ENCODE measurements at regions not wholly inside any gene's neighbourhood (a gene's known extent, or its start where the extent isn't known, plus 50 kb on each side); places are given as distances from the start of the nearest gene placed in this dataset. TPM values are rescaled to one million over a fixed set of nuclear protein-coding genes. Genes with fewer than 3 reads are reported as not detected.

DNA sequence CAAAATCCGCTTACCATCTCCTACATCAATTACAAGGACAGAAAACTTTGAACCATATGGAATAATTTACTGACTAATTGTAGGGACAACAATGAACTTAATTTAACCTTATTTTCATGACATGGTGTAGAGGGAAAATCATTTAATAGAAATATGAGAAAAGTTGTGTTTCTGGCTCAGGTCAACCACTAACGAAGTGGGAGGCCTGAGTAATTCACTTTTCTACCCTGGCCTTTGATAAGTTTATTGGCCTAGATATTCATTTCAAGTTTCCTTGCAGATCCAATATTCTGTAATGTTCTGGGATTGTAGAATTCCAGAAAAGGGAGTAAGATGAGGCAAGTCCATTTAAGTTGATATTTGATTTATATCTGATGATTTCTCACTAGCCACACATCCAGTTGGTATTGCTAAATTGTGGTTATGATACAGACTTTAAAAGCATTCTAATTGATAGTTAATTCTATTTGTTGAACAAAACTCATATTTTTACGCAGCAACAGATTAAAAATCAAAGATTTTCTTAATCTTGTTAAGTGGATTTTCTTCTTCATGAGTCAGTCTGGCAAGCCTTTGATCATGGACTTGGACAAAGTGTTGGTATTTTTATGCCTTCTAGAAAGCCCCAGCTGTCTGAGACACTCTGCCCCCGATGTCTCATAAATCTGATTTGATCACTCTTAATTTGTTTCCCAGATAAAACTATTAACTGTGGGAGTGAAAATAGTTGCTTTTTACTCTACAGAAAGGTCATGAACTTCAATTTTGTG, 336.5 kb downstream of the TMEM135 start (continued):
- TF ChIP-seq POLR2AphosphoS5 (IDR thresholded peaks at IDR 0.05; ENCODE audit: low read depth, low read length) (no peak), EGR1 (IDR thresholded peaks at IDR 0.05; ENCODE audit: borderline replicate concordance, low read depth, low read length) (no peak), POLR2A (IDR thresholded peaks at IDR 0.05; ENCODE audit: control extremely low read depth in 1 of 2, low read depth in 2 of 2, low read length in 2 of 2) (no peak)

Small RNA genes lying in the stretch of these regions (small RNA-seq; reads per million reads assigned to genes)
- gene AP000676.1 (ENCODE audit: insufficient read depth) (not detected), gene RF00026 (ENCODE audit: insufficient read depth) (not detected), gene RNU6-1135P (ENCODE audit: insufficient read depth) (not detected)
